ENCODE measurements at regions not wholly inside any gene's neighbourhood (a gene's known extent, or its start where the extent isn't known, plus 50 kb on each side); places are given as distances from the start of the nearest gene placed in this dataset.

GRCh38 chr10:106399112-106399511 is 765.4 kb downstream of the SORCS1 start:
- DNase-seq (ENCODE audit: low read depth), result no peak
- TF ChIP-seq CTCF (IDR thresholded peaks at IDR 0.05; ENCODE audit: low read depth, low read length, missing control alignments), result no peak
- H3K4me3 ChIP-seq (ENCODE audit: low read depth, low read length), result no peak overlapping the region

DNA sequence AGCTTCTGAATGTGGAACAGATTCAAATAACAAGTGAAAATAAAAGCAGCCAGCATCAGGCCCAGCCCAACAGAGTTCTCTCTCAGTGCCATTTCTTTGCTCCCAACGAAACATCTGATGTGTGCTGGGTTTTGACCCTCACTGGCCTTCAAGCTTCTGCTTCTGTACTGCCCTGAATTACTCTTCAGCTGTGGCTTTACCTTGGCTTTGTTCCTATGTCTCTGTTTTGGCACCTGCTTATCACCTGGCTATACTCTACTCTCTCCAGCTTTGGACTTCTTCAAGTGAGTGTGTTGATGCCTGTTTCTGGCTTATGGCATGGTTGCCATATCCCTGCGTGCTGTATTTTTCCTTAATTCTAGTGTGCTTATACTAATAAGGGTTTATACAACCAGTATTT is 768.3 kb downstream of the SORCS1 start:
- DNase-seq (ENCODE audit: low read depth), result no peak
- H3K4me3 ChIP-seq (ENCODE audit: low read depth, low read length), result no peak overlapping the region
- no peak for TF ChIP-seq CTCF (IDR thresholded peaks at IDR 0.05; ENCODE audit: low read depth, low read length, missing control alignments)

DNA sequence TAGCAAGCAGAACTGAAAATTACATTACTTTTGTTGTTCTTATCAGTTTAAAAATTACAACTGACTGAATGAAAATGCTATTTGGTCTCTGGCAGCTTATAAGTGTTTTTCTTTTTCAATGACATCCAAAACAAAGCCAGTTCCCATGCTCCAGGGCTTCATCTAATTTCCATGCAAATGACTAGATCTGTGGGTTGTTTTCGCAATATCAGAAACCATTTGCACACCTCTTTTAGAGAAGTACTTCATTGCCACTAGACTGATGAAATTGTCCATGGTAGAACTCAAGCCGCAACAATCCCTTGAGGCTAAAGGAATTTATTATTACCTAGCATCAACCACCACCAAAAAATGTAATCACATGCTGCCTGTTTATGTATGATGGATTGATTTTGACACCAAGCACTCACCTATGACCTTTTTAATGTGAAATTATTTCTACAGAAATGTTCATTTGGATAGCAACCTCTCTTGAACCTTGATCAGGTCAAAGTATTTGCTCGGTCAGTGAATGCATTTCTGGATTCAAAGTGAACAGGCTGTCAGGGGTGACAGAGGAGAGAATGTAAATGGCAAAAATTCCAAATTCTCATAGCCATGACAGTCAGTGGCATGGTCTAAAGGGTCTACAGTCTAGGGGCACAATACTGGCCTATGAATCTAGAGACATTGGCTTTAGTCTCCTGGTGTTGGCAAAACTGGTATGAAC is 769.3 kb downstream of the SORCS1 start:
- DNase-seq (ENCODE audit: low read depth), result no peak
- TF ChIP-seq CTCF (IDR thresholded peaks at IDR 0.05; ENCODE audit: low read depth, low read length, missing control alignments), result no peak
- H3K4me3 ChIP-seq (ENCODE audit: low read depth, low read length), result no peak overlapping the region

DNA sequence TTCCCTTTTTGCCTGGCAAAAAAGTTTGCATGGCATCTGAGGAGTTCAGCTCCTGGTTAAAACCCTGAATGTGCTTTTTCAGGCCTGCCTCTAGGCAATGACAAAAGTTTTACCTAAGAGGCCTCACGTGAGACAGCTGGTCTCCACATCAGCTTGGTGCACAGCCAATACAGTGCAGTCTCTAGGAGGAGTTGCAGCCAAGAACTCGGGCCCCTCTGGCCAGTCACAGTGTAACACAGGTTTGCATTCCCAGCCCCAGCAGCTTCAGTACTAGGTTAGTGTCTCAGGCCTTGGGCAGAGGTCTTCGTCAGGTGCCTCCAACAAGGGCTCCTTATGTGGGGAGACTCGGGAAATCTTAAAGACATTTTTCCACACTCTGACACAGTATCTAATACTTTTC is 771.7 kb downstream of the SORCS1 start:
- no peak for TF ChIP-seq CTCF (IDR thresholded peaks at IDR 0.05; ENCODE audit: low read depth, low read length, missing control alignments)

GRCh38 chr10:106387063-106387462 is 777.4 kb downstream of the SORCS1 start:
- no peak overlapping the region for H3K4me3 ChIP-seq (ENCODE audit: low read depth, low read length)
- DNase-seq (ENCODE audit: low read depth), result no peak
- TF ChIP-seq CTCF (IDR thresholded peaks at IDR 0.05; ENCODE audit: low read depth, low read length, missing control alignments), result no peak

More for the DNA sequence above, 771.7 kb downstream of the SORCS1 start:
- H3K4me3 ChIP-seq (ENCODE audit: low read depth, low read length), result no peak overlapping the region
- DNase-seq (ENCODE audit: low read depth), result no peak

GRCh38 chr10:106384496-106384895 is 780.0 kb downstream of the SORCS1 start:
- no peak for TF ChIP-seq CTCF (IDR thresholded peaks at IDR 0.05; ENCODE audit: low read depth, low read length, missing control alignments)
- H3K4me3 ChIP-seq (ENCODE audit: low read depth, low read length), result no peak overlapping the region
- DNase-seq (ENCODE audit: low read depth), result no peak

DNA sequence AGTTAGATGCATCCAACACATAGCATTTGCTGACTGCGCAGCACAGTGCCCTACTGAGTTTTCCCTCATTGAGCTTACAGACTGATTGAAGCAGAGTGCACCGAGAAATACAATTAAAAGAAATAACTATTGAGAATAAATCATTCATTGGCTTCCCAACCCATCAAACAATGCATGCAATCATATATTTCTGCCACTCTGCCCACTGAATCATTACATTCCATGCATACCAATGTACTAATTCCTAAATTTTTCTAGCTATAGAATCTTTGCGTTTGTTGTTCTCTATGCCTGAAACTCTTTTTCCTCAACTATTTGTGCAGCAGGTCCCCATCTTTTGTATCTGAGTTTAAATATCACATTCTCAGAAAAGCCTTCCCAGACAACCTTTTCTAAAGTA is 783.8 kb downstream of the SORCS1 start:
- DNase-seq (ENCODE audit: low read depth), result no peak
- TF ChIP-seq CTCF (IDR thresholded peaks at IDR 0.05; ENCODE audit: low read depth, low read length, missing control alignments), result no peak
- no peak overlapping the region for H3K4me3 ChIP-seq (ENCODE audit: low read depth, low read length)

Data from GM12864 (cell line).